Stimulated activated CD4-positive, alpha-beta T cell treated with anti-CD3 and anti-CD28 coated beads, Interleukin-15, amount 100 ng/mL, for 48 hours (primary cell): ENCODE measurements at regions not wholly inside any gene's neighbourhood (a gene's known extent, or its start where the extent isn't known, plus 50 kb on each side); places are given as distances from the start of the nearest gene placed in this dataset.
A peak's percentile ranks its signal among the peaks of the same experiment; 100 is the strongest.

Experiments used
- DNase-seq, 2 donors: peaks; one replicate each; pipeline ENCODE4 v3.0.0-alpha.2; 2020; ENCODE audit warnings: low read depth in 2 of 2

- no peak for DNase-seq
Measured at GRCh38 chr12:98351089-98351488, 164.3 kb upstream of the TMPO start.

- no peak for DNase-seq
Measured at GRCh38 chr12:98351784-98352183, 163.6 kb upstream of the TMPO start.

GRCh38 chr12:98352218-98352811 lies 163.1 kb upstream of the TMPO start:
- DNase-seq = no peak

- no peak for DNase-seq
Measured at GRCh38 chr12:98352835-98353234, 162.6 kb upstream of the TMPO start.

- DNase-seq = no peak
Measured at GRCh38 chr12:98354520-98355035, 160.8 kb upstream of the TMPO start.

- DNase-seq = no peak
Measured at GRCh38 chr12:98355322-98355721, 160.1 kb upstream of the TMPO start.

GRCh38 chr12:98355933-98356332 lies 159.5 kb upstream of the TMPO start:
- no peak for DNase-seq

GRCh38 chr12:98358144-98358543 lies 157.2 kb upstream of the TMPO start:
- DNase-seq = no peak

GRCh38 chr12:98359856-98360255 lies 155.5 kb upstream of the TMPO start:
- no peak for DNase-seq

GRCh38 chr12:98360401-98360800 lies 155.0 kb upstream of the TMPO start:
- no peak for DNase-seq

GRCh38 chr12:98369581-98369980 lies 145.8 kb upstream of the TMPO start:
- DNase-seq = no peak

- no peak for DNase-seq
Measured at GRCh38 chr12:98370976-98371375, 144.4 kb upstream of the TMPO start.

GRCh38 chr12:98371419-98371818 lies 144.0 kb upstream of the TMPO start:
- DNase-seq = no peak

GRCh38 chr12:98372340-98373024 lies 142.9 kb upstream of the TMPO start:
- no peak for DNase-seq

- no peak for DNase-seq
Measured at GRCh38 chr12:98373025-98373554, 142.3 kb upstream of the TMPO start.

GRCh38 chr12:98374007-98374406 lies 141.4 kb upstream of the TMPO start:
- DNase-seq = no peak

GRCh38 chr12:98379106-98379505 lies 136.3 kb upstream of the TMPO start:
- DNase-seq = no peak

- no peak for DNase-seq
Measured at GRCh38 chr12:98385641-98386040, 129.7 kb upstream of the TMPO start.

- DNase-seq = no peak
Measured at GRCh38 chr12:98387444-98387843, 127.9 kb upstream of the TMPO start.

GRCh38 chr12:98388126-98388525 lies 127.3 kb upstream of the TMPO start:
- DNase-seq = no peak

GRCh38 chr12:98389593-98389992 lies 125.8 kb upstream of the TMPO start:
- DNase-seq = no peak

- DNase-seq = peak; percentile 58 to 71
Measured at GRCh38 chr12:98397323-98398105, 117.9 kb upstream of the TMPO start.
